Peyer's patch (tissue), 4 donors: ENCODE measurements at regions not wholly inside any gene's neighbourhood (a gene's known extent, or its start where the extent isn't known, plus 50 kb on each side); places are given as distances from the start of the nearest gene placed in this dataset.

Source experiments
- DNase-seq, 3 donors: peaks; one replicate each; pipeline ENCODE4 v3.0.0-alpha.2; 2017 to 2019
- H3K27ac ChIP-seq, 4 donors: fragments of 200-600 bp; sonication (generic); one replicate each; pipeline ENCODE4 v1.5.1; 2016 to 2019
- H3K27me3 ChIP-seq, 2 donors: fragments of 200-600 bp; sonication (generic); one replicate each; pipeline ENCODE4 v1.5.1; 2019
- H3K36me3 ChIP-seq, 3 donors: fragments of 200-600 bp; sonication (generic); one replicate each; pipeline ENCODE4 v1.5.1; 2016 to 2019
- H3K4me1 ChIP-seq, 4 donors: fragments of 200-600 bp; sonication (generic); one replicate each; pipeline ENCODE4 v1.5.1; 2016 to 2019
- H3K4me3 ChIP-seq, 4 donors: fragments of 200-600 bp; sonication (generic); 1 replicate in 3 of 4; 2 replicates in 1 of 4; pipeline ENCODE4 v1.5.1; 2016 to 2019; ENCODE audit warnings: mild to moderate bottlenecking in 1 of 4
- H3K9me3 ChIP-seq, 4 donors: fragments of 200-600 bp; sonication (generic); one replicate each; pipeline ENCODE4 v1.5.1; 2016 to 2019; ENCODE audit warnings: mild to moderate bottlenecking in 1 of 4
- CTCF ChIP-seq, 6 experiments: fragments of 450-650 bp in 4 of 6; fragments of 200-600 bp in 2 of 6; sonication (generic) in 1 of 6; IDR thresholded peaks; one replicate each; pipeline ENCODE4 v1.5.1; 2017 to 2019; ENCODE audit warnings: antibody characterized with exemption in 6 of 6, mild to moderate bottlenecking in 3 of 6, moderate library complexity in 1 of 6
- POLR2A ChIP-seq, 2 donors: fragments of 450-650 bp; IDR thresholded peaks; one replicate each; pipeline ENCODE4 v1.5.1; 2017; ENCODE audit warnings: antibody characterized with exemption in 2 of 2, mild to moderate bottlenecking in 2 of 2, moderate library complexity in 2 of 2

DNA sequence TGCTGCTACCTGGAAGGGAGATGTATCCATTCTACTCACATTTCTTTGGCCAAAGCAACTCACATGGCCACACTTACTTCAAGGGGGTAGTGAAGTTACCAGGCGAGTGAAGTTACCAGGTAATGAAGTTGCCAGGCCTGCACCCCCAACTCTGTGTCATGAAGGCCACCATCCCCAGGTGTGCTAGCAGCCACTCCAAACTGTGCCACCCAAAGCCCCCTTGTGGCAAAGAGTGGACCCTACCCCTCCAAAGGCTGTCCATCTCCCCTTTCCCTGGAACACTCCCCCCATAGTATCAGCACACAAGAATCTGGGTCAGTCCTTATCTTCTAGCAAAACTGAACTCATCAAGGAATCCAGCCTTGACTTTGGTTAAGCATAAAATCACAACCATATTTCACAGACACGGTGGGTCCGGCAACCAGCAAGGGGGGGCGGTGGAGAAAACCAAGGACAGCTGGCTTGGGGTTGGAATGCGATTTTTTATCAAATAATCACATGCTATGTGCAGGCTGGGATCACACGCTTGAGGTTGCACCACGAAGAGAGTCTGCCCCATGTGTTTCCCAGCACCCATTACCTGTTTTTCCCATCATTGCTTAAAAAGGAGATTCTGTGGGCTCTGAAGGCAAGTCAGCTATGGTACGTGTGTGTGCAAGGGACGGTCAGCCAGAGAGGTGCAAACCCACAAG, 60.9 kb downstream of the ZFP36L2 start:
- DNase-seq = no peak

DNA sequence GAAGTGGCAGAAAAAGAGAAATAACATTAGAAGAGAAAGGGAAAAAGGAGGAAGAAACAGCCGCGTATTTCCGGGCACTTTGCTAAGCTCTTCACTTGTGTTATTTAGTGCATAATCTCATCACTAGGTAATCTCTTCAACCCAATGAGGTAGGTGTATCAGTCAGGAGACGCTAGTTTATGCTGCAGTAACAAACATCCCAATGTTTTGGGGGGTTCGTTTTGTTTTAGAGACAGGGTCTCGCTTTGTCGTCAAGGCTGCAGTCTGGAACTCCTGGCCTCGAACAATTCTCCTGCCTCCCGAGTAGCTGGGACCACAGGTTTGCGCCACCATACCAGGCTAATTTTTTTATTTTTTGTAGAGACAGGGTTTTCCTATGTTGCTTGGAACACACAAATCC, 61.7 kb downstream of the ZFP36L2 start:
- TF ChIP-seq POLR2A (IDR thresholded peaks at IDR 0.05) (no peak), CTCF (IDR thresholded peaks at IDR 0.05) (no peak)
- H3K4me3 ChIP-seq = no peak overlapping the region
- H3K4me1 ChIP-seq = peaks cover 12 to 28% (median 23%) of the 10 kb centered on the region in 4 donors
- no peaks in the 10 kb centered on the region for H3K9me3 ChIP-seq
- H3K36me3 ChIP-seq = no peaks in the 10 kb centered on the region
- no peak for DNase-seq
- peak overlapping the region in 1 of 4 donors; percentile 98 for H3K27ac ChIP-seq
- H3K27me3 ChIP-seq = no peaks in the 10 kb centered on the region

More for the DNA sequence above, 60.9 kb downstream of the ZFP36L2 start:
- peaks cover 13 to 28% (median 27%) of the 10 kb centered on the region in 4 donors for H3K4me1 ChIP-seq
- no peaks in the 10 kb centered on the region for H3K9me3 ChIP-seq
- no peak overlapping the region for H3K4me3 ChIP-seq
- no peaks in the 10 kb centered on the region for H3K36me3 ChIP-seq
- H3K27ac ChIP-seq = peak overlapping the region in 1 of 4 donors; percentile 98
- no peaks in the 10 kb centered on the region for H3K27me3 ChIP-seq
- no peak for TF ChIP-seq CTCF (IDR thresholded peaks at IDR 0.05)
- TF ChIP-seq POLR2A (IDR thresholded peaks at IDR 0.05) = no peak

DNA sequence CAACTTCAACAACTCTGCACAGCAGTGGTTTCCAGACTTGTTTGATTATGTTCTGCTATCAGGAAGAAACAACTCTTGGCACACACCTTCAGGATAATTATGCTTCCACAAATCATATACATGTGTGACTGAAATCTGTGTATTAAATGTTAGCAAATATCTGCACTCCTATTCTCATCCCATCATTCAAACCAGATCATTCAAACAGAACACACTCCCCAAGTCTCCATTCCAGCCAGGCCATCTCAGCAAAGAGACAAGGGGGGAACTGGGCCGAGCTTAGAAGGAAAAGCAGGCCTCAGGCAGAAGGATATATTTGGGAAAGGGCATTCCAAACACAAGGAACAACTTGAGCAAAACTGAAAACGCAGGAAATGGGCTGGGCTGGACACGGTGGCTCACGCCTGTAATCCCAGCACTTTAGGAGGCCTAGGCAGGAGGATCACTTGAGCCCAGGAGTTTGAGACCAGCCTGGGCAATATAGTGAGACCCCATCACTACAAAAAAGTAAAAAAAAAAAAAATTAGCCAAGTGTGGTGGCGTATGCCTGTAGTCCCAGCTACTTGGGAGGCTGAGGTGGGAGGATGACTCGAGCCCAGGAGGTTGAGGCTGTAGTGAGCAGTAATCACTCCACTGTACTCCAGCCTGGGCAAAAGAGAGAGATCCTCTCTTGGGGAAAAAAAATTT, 62.7 kb downstream of the ZFP36L2 start:
- Histone ChIP-seq H3K27me3 (no peaks in the 10 kb centered on the region), H3K9me3 (no peaks in the 10 kb centered on the region), H3K36me3 (no peaks in the 10 kb centered on the region), H3K27ac (peak overlapping the region in 3 of 4 donors; percentile 50 to 98 (median 81)), H3K4me3 (no peak overlapping the region), H3K4me1 (peaks cover 18 to 29% (median 23%) of the 10 kb centered on the region in 4 donors)
- no peak for DNase-seq
- TF ChIP-seq CTCF (IDR thresholded peaks at IDR 0.05) (no peak), POLR2A (IDR thresholded peaks at IDR 0.05) (no peak)

DNA sequence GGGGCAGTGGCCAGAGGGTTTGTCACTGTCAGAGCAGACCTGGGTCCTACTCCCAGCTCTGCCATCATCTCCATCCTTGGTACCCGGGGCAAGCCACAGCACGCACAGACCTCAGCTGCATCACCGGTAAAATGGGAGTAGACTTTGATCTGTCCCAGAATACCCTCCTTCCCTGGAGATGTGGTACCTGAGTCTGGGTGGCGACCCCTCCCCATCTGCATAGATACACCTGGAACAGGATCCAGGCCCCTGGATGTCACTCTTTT, 64.0 kb downstream of the ZFP36L2 start:
- Histone ChIP-seq H3K4me1 (peaks cover 17 to 32% (median 24%) of the 10 kb centered on the region in 4 donors), H3K27me3 (no peaks in the 10 kb centered on the region), H3K36me3 (no peaks in the 10 kb centered on the region), H3K27ac (peak overlapping the region; percentile 0 to 98 (median 83)), H3K9me3 (no peaks in the 10 kb centered on the region), H3K4me3 (peak overlapping the region in 2 of 4 donors; percentile 21 to 33)
- TF ChIP-seq POLR2A (IDR thresholded peaks at IDR 0.05) (no peak), CTCF (IDR thresholded peaks at IDR 0.05) (no peak)
- DNase-seq = no peak

- H3K27me3 ChIP-seq = no peaks in the 10 kb centered on the region
- TF ChIP-seq POLR2A (IDR thresholded peaks at IDR 0.05) (peak in 1 of 2 donors; percentile 60), CTCF (IDR thresholded peaks at IDR 0.05) (peak in 1 of 6 experiments; percentile 14)
- peaks cover 17 to 34% (median 26%) of the 10 kb centered on the region in 4 donors for H3K4me1 ChIP-seq
- no peaks in the 10 kb centered on the region for H3K9me3 ChIP-seq
- peak in 2 of 3 donors; percentile 87 to 90 for DNase-seq
- no peaks in the 10 kb centered on the region for H3K36me3 ChIP-seq
- peak overlapping the region; percentile 0 to 98 (median 91) for H3K27ac ChIP-seq
- H3K4me3 ChIP-seq = peak overlapping the region in 2 of 4 donors; percentile 21 to 33
These were observed 64.5 kb downstream of the ZFP36L2 start for GRCh38 chr2:43161650-43162510.
